IMR-90 (cell line): ENCODE measurements at regions not wholly inside any gene's neighbourhood (a gene's known extent, or its start where the extent isn't known, plus 50 kb on each side); places are given as distances from the start of the nearest gene placed in this dataset.

Experiments used
- ATAC-seq: fragments of 200-7000 bp; cut with Tn5 transposase; 2 replicates; pipeline ENCODE4 v1.9.1; 2020; ENCODE audit warnings: low read depth, mild to moderate bottlenecking, moderate library complexity
- BruUV-seq: library from RNA; stranded (reverse); fragments of 400-500 nt; replicated peaks from 2 replicates; lab custom pipeline; 2021; lab: Mats Ljungman, UMichigan
- CTCF ChIA-PET: fragments of 300-600 bp; formaldehyde crosslinking; extraction: SDS; loops from one replicate; lab custom pipeline; 2021; ENCODE audit warnings: antibody characterized with exemption; lab: Yijun Ruan, JAX
- POLR2A ChIA-PET: fragments of 300-600 bp; sonication (Branson Sonifier 250); formaldehyde crosslinking; loops from one replicate; lab custom pipeline; 2022; ENCODE audit warnings: antibody characterized with exemption; ENCODE audit not compliant: unreplicated experiment; lab: Charles Lee
- DNase-seq: peaks from one replicate; pipeline ENCODE4 v3.0.0; 2013
- H2AFZ ChIP-seq: replicated peaks from 2 replicates; pipeline ENCODE3; 2013; ENCODE audit warnings: low read length, mild to moderate bottlenecking; ENCODE audit not compliant: poor library complexity
- H2AK5ac ChIP-seq: 2 replicates; pipeline ENCODE4 v1.6.1; 2013; ENCODE audit warnings: low read depth, low read length, inconsistent platforms
- H2AK9ac ChIP-seq: replicated peaks from 2 replicates; pipeline ENCODE3; 2013; ENCODE audit warnings: mild to moderate bottlenecking, low read depth, low read length, moderate library complexity; ENCODE audit not compliant: poor library complexity
- H2BK120ac ChIP-seq: 2 replicates; pipeline ENCODE4 v1.6.1; 2013; ENCODE audit warnings: low read depth, low read length, inconsistent platforms
- H2BK15ac ChIP-seq: 3 replicates; pipeline ENCODE4 v1.6.1; 2013; ENCODE audit warnings: low read depth, low read length, inconsistent platforms
- H2BK20ac ChIP-seq: 2 replicates; pipeline ENCODE4 v1.6.1; 2013; ENCODE audit warnings: low read depth, mild to moderate bottlenecking, inconsistent platforms, low read length, moderate library complexity
- H2BK5ac ChIP-seq: 2 replicates; pipeline ENCODE4 v1.6.1; 2013; ENCODE audit warnings: mild to moderate bottlenecking, low read depth, low read length, inconsistent platforms; ENCODE audit not compliant: poor library complexity, severe bottlenecking
- H3K14ac ChIP-seq: replicated peaks from 2 replicates; pipeline ENCODE4 v1.6.1; 2013; ENCODE audit warnings: low read depth, low read length, inconsistent platforms
- H3K18ac ChIP-seq: 2 replicates; pipeline ENCODE4 v1.6.1; 2013; ENCODE audit warnings: low read depth, low read length, control low read depth
- H3K23ac ChIP-seq: 2 replicates; pipeline ENCODE4 v1.6.1; 2013; ENCODE audit warnings: low read depth, low read length, inconsistent platforms
- H3K27ac ChIP-seq: 2 replicates; pipeline ENCODE4 v1.5.1; 2013; ENCODE audit warnings: mild to moderate bottlenecking, control low read depth, low read length; ENCODE audit not compliant: insufficient read depth
- H3K27me3 ChIP-seq: 2 replicates; pipeline ENCODE4 v1.6.1; 2013; ENCODE audit warnings: low read length; ENCODE audit not compliant: control insufficient read depth, insufficient read depth
- H3K36me3 ChIP-seq: 2 replicates; pipeline ENCODE4 v1.6.1; 2013; ENCODE audit warnings: low read length, mixed read lengths; ENCODE audit not compliant: control insufficient read depth, insufficient read depth
- H3K4ac ChIP-seq: 2 replicates; pipeline ENCODE4 v1.6.1; 2013; ENCODE audit warnings: low read depth, low read length, inconsistent platforms
- H3K4me1 ChIP-seq: 2 replicates; pipeline ENCODE4 v1.6.1; 2013; ENCODE audit warnings: low read length, mixed read lengths; ENCODE audit not compliant: control insufficient read depth, insufficient read depth
- H3K4me2 ChIP-seq: 2 replicates; pipeline ENCODE4 v1.6.1; 2013; ENCODE audit warnings: low read depth, mild to moderate bottlenecking, control low read depth, low read length, moderate library complexity
- H3K4me3 ChIP-seq: 2 replicates; pipeline ENCODE4 v1.5.1; 2013; ENCODE audit warnings: low read depth, mild to moderate bottlenecking, control low read depth, low read length, moderate library complexity; ENCODE audit not compliant: insufficient read depth
- H3K56ac ChIP-seq: 2 replicates; pipeline ENCODE4 v1.6.1; 2013; ENCODE audit warnings: low read length, inconsistent platforms; ENCODE audit not compliant: insufficient read depth; ENCODE audit errors: extremely low read depth
- H3K79me1 ChIP-seq, 2 experiments: 2 replicates each; pipeline ENCODE4 v1.6.1; 2013; ENCODE audit warnings: low read length in 2 of 2, inconsistent platforms in 1 of 2, low read depth in 1 of 2
- H3K9ac ChIP-seq: 2 replicates; pipeline ENCODE4 v1.6.1; 2013; ENCODE audit warnings: low read depth, low read length, control low read depth
- H3K9me1 ChIP-seq: 2 replicates; pipeline ENCODE4 v1.6.1; 2013; ENCODE audit warnings: low read length, inconsistent platforms; ENCODE audit not compliant: insufficient read depth
- H3K9me3 ChIP-seq: 2 replicates; pipeline ENCODE4 v1.6.1; 2013; ENCODE audit warnings: low read length; ENCODE audit not compliant: control insufficient read depth, insufficient read depth
- H4K20me1 ChIP-seq: 2 replicates; pipeline ENCODE4 v1.6.1; 2013; ENCODE audit warnings: low read length, inconsistent platforms; ENCODE audit not compliant: insufficient read depth
- H4K5ac ChIP-seq: 2 replicates; pipeline ENCODE4 v1.6.1; 2013; ENCODE audit warnings: mild to moderate bottlenecking, low read depth, low read length, control low read depth
- H4K8ac ChIP-seq, 2 experiments: 2 replicates each; pipeline ENCODE4 v1.6.1; 2013; ENCODE audit warnings: low read depth in 2 of 2, low read length in 2 of 2, control low read depth in 1 of 2, inconsistent platforms in 1 of 2
- H4K91ac ChIP-seq: 2 replicates; pipeline ENCODE4 v1.6.1; 2013; ENCODE audit warnings: low read depth, low read length, inconsistent platforms; ENCODE audit not compliant: insufficient read depth
- BHLHE40 ChIP-seq: fragments of 150-350 bp; IDR thresholded peaks from 2 replicates; pipeline ENCODE4 v1.6.1; 2016; ENCODE audit warnings: mild to moderate bottlenecking, low read depth, low read length
- CEBPB ChIP-seq: IDR thresholded peaks from 2 replicates; pipeline ENCODE4 v1.6.1; 2012; ENCODE audit warnings: low read depth, low read length, improper control_type of control experiment
- CHD1 ChIP-seq: IDR thresholded peaks from 2 replicates; pipeline ENCODE4 v1.6.1; 2012; ENCODE audit warnings: low read depth, low read length, improper control_type of control experiment
- FOS ChIP-seq: fragments of 150-350 bp; IDR thresholded peaks from 2 replicates; pipeline ENCODE4 v1.6.1; 2016; ENCODE audit warnings: low read depth, low read length
- MAFK ChIP-seq: IDR thresholded peaks from 2 replicates; pipeline ENCODE4 v1.6.1; 2012; ENCODE audit warnings: low read depth, low read length, improper control_type of control experiment
- MAZ ChIP-seq: IDR thresholded peaks from 2 replicates; pipeline ENCODE4 v1.6.1; 2012; ENCODE audit warnings: low read depth, mild to moderate bottlenecking, low read length, improper control_type of control experiment, moderate library complexity, borderline replicate concordance
- MXI1 ChIP-seq: IDR thresholded peaks from 2 replicates; pipeline ENCODE4 v1.6.1; 2012; ENCODE audit warnings: low read depth, mild to moderate bottlenecking, low read length, moderate library complexity, borderline replicate concordance
- NFE2L2 ChIP-seq: fragments of 150-350 bp; IDR thresholded peaks from 2 replicates; pipeline ENCODE4 v1.6.1; 2016; ENCODE audit warnings: low read depth, mild to moderate bottlenecking, low read length
- POLR2A ChIP-seq: IDR thresholded peaks from 2 replicates; pipeline ENCODE4 v1.6.1; 2012; ENCODE audit warnings: mild to moderate bottlenecking, low read depth, low read length
- RAD21 ChIP-seq: IDR thresholded peaks from 2 replicates; pipeline ENCODE4 v1.6.1; 2012; ENCODE audit warnings: low read length, improper control_type of control experiment
- RCOR1 ChIP-seq: IDR thresholded peaks from 2 replicates; pipeline ENCODE4 v1.6.1; 2012; ENCODE audit warnings: mild to moderate bottlenecking, low read length, improper control_type of control experiment; ENCODE audit not compliant: insufficient replicate concordance
- RFX5 ChIP-seq: IDR thresholded peaks from 2 replicates; pipeline ENCODE4 v1.8.0; 2012; ENCODE audit warnings: low read depth, mild to moderate bottlenecking, low read length, moderate library complexity
- SMC3 ChIP-seq: fragments of 150-350 bp; IDR thresholded peaks from 2 replicates; pipeline ENCODE4 v1.6.1; 2016; ENCODE audit warnings: low read depth, mild to moderate bottlenecking, antibody characterized with exemption, low read length, moderate library complexity
- WGBS, 2 experiments: methylation state at CpG; one replicate each; pipeline versions ENCODE4 v1.1.5 to v1.1.7; 2013; ENCODE audit warnings: missing lambda C conversion rate in 2 of 2; ENCODE audit not compliant: insufficient read length in 1 of 2; ENCODE audit errors: extremely low coverage in 2 of 2; 5-methylcytosine and 5-hydroxymethylcytosine counted together
- dilution Hi-C: fragments of 300-500 bp; cut with HindIII; formaldehyde crosslinking; loops from one replicate; pipeline ENCODE4 v1.14.3; 2018; ENCODE audit warnings: low sequenced_read_pairs; ENCODE audit not compliant: unreplicated experiment
- in situ Hi-C: fragments of 300-500 bp; cut with MboI; formaldehyde crosslinking; loops from 3 replicates; pipeline ENCODE4 v1.14.3; 2019; ENCODE audit warnings: low sequenced_read_pairs, inconsistent platforms, mixed read lengths
- intact Hi-C: fragments of 100-400 bp; cut with micrococcal nuclease; formaldehyde crosslinking; loops from 2 replicates; pipeline ENCODE4 v1.10.0; 2022
- TF ChIP-seq, protein P1 (sequence below): fragments of 150-350 bp; IDR thresholded peaks from 2 replicates; pipeline ENCODE4 v1.6.1; 2017; ENCODE audit warnings: mild to moderate bottlenecking, antibody characterized with exemption, low read length, low read depth
- TF ChIP-seq, protein P2 (sequence below): fragments of 150-350 bp; IDR thresholded peaks from 2 replicates; pipeline ENCODE4 v1.6.1; 2016; ENCODE audit warnings: low read depth, mild to moderate bottlenecking, low read length, moderate library complexity, borderline replicate concordance
- TF ChIP-seq, protein P3 (sequence below): conservative IDR thresholded peaks from 2 replicates; pipeline ENCODE4 v1.5.1; 2012; ENCODE audit warnings: mild to moderate bottlenecking, low read depth, low read length, improper control_type of control experiment

GRCh38 chr6:113281431-113281830 is 575.7 kb upstream of the MARCKS start:
- no peaks in the 10 kb centered on the region for H3K36me3 ChIP-seq
- no peak overlapping the region for H2BK120ac ChIP-seq
- BruUV-seq, result no TSS peak
- no peak overlapping the region; the same call in 1 of the 2 replicates for H3K14ac ChIP-seq
- no peak overlapping the region for H2BK15ac ChIP-seq
- in situ Hi-C loops, result no loop called here
- H3K27ac ChIP-seq, result no peak overlapping the region
- no peak overlapping the region for H4K91ac ChIP-seq
- no peak overlapping the region for H3K4me3 ChIP-seq
- H3K18ac ChIP-seq, result no peak overlapping the region
- H2AK9ac ChIP-seq, result no peak overlapping the region
- no peak overlapping the region for H3K4ac ChIP-seq
- H2AK5ac ChIP-seq, result no peak overlapping the region
- no peaks in the 10 kb centered on the region for H3K79me1 ChIP-seq
- H3K27me3 ChIP-seq, result no peaks in the 10 kb centered on the region
- DNase-seq, result no peak
- no peak overlapping the region for H2AFZ ChIP-seq
- ATAC-seq, result peak; percentile 29; the same call in 1 of the 2 replicates
- H3K9ac ChIP-seq, result no peak overlapping the region
- no peak overlapping the region for H3K56ac ChIP-seq
- no CpG with 5 or more reads among the region's 1 CpG for WGBS, 2 experiments
- no peak overlapping the region for H4K5ac ChIP-seq
- CTCF ChIA-PET, result no interaction called here
- H2BK20ac ChIP-seq, result no peak overlapping the region
- POLR2A ChIA-PET, result no interaction called here
- no peaks in the 10 kb centered on the region for H4K20me1 ChIP-seq
- no peak overlapping the region; a peak in 1 of 4 replicates for H4K8ac ChIP-seq
- H3K4me1 ChIP-seq, result peaks cover 2% of the 10 kb centered on the region; the same call in 1 of the 2 replicates
- H2BK5ac ChIP-seq, result no peak overlapping the region
- TF ChIP-seq CHD1 (no peak), CEBPB (no peak), FOS (no peak), RCOR1 (no peak), RFX5 (no peak), MXI1 (no peak), MAZ (no peak), POLR2A (no peak), RAD21 (no peak), SMC3 (no peak), MAFK (no peak), BHLHE40 (no peak), NFE2L2 (no peak)
- TF ChIP-seq, protein P1, sequence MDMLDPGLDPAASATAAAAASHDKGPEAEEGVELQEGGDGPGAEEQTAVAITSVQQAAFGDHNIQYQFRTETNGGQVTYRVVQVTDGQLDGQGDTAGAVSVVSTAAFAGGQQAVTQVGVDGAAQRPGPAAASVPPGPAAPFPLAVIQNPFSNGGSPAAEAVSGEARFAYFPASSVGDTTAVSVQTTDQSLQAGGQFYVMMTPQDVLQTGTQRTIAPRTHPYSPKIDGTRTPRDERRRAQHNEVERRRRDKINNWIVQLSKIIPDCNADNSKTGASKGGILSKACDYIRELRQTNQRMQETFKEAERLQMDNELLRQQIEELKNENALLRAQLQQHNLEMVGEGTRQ, result no peak
- TF ChIP-seq, protein P2, sequence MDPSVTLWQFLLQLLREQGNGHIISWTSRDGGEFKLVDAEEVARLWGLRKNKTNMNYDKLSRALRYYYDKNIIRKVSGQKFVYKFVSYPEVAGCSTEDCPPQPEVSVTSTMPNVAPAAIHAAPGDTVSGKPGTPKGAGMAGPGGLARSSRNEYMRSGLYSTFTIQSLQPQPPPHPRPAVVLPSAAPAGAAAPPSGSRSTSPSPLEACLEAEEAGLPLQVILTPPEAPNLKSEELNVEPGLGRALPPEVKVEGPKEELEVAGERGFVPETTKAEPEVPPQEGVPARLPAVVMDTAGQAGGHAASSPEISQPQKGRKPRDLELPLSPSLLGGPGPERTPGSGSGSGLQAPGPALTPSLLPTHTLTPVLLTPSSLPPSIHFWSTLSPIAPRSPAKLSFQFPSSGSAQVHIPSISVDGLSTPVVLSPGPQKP, result no peak
- TF ChIP-seq, protein P3, sequence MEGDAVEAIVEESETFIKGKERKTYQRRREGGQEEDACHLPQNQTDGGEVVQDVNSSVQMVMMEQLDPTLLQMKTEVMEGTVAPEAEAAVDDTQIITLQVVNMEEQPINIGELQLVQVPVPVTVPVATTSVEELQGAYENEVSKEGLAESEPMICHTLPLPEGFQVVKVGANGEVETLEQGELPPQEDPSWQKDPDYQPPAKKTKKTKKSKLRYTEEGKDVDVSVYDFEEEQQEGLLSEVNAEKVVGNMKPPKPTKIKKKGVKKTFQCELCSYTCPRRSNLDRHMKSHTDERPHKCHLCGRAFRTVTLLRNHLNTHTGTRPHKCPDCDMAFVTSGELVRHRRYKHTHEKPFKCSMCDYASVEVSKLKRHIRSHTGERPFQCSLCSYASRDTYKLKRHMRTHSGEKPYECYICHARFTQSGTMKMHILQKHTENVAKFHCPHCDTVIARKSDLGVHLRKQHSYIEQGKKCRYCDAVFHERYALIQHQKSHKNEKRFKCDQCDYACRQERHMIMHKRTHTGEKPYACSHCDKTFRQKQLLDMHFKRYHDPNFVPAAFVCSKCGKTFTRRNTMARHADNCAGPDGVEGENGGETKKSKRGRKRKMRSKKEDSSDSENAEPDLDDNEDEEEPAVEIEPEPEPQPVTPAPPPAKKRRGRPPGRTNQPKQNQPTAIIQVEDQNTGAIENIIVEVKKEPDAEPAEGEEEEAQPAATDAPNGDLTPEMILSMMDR, result no peak
- intact Hi-C loops, result no loop called here
- H3K9me3 ChIP-seq, result peaks cover under 1% of the 10 kb centered on the region; the same call in 1 of the 2 replicates
- dilution Hi-C loops, result no loop called here
- no peak overlapping the region for H3K23ac ChIP-seq
- no peaks in the 10 kb centered on the region for H3K9me1 ChIP-seq
- H3K4me2 ChIP-seq, result no peak overlapping the region
